Suprapubic skin (tissue), 4 donors: ENCODE measurements at regions not wholly inside any gene's neighbourhood (a gene's known extent, or its start where the extent isn't known, plus 50 kb on each side); places are given as distances from the start of the nearest gene placed in this dataset.
A peak's percentile ranks its signal among the peaks of the same experiment; 100 is the strongest.
"Not testable (repeated sequence)": the region's sequence is repeated elsewhere in the genome, so short reads cannot be mapped to it uniquely, and the experiment has no call there.

Source experiments
- DNase-seq, 2 donors: peaks; one replicate each; pipeline ENCODE4 v3.0.0-alpha.2; 2019; ENCODE audit warnings: low spot score in 2 of 2
- H3K27ac ChIP-seq: fragments of 200-600 bp; sonication (generic); one replicate; pipeline ENCODE4 v1.5.1; 2019
- H3K27me3 ChIP-seq: fragments of 200-600 bp; sonication (generic); one replicate; pipeline ENCODE4 v1.5.1; 2019
- H3K36me3 ChIP-seq: fragments of 200-600 bp; sonication (generic); one replicate; pipeline ENCODE4 v1.5.1; 2019
- H3K4me1 ChIP-seq: fragments of 200-600 bp; sonication (generic); one replicate; pipeline ENCODE4 v1.5.1; 2019
- H3K4me3 ChIP-seq: fragments of 200-600 bp; sonication (generic); one replicate; pipeline ENCODE4 v1.5.1; 2019; ENCODE audit warnings: mild to moderate bottlenecking
- H3K9me3 ChIP-seq: fragments of 200-600 bp; sonication (generic); one replicate; pipeline ENCODE4 v1.5.1; 2019
- WGBS: methylation state at CpG from one replicate; pipeline ENCODE4 v1.1.5; 2018; 5-methylcytosine and 5-hydroxymethylcytosine counted together

DNA sequence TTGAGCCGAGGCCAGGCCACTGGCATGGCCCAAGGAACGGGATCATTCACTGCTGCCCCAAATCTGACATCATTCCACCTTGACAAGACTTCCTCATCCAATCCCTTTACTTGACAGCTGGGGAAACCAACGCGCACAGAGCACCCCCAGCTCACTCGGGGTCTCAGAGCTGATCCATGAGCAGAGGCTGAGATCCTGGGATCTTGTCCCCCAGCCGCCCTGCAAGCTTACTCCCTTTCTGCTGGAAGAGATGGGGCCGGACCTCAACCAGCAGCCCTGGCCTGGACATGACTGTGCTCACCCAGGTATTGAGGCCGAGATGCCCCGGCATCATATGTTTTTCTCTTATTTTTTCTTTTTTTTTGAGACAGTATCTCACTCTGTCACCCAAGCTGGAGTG, 161.6 kb downstream of the GGTLC3 start:
- H3K9me3 ChIP-seq, H3K4me1 ChIP-seq, H3K27me3 ChIP-seq, H3K27ac ChIP-seq, H3K4me3 ChIP-seq, H3K36me3 ChIP-seq: not testable (repeated sequence)
- no CpG with 5 or more reads among the region's 9 CpGs for WGBS
- DNase-seq, result peak in 1 of 2 donors; percentile 56
